SK-N-MC (cell line): ENCODE measurements at regions not wholly inside any gene's neighbourhood (a gene's known extent, or its start where the extent isn't known, plus 50 kb on each side); places are given as distances from the start of the nearest gene placed in this dataset.

Source experiments
- EZH2 ChIP-seq: fragments of 200-600 bp; sonication (generic); IDR thresholded peaks from one replicate; pipeline ENCODE4 v1.6.1; 2017; ENCODE audit warnings: antibody characterized with exemption
- FOXP2 ChIP-seq: optimal IDR thresholded peaks from 2 replicates; pipeline ENCODE3; 2011; ENCODE audit warnings: mild to moderate bottlenecking, moderate library complexity; ENCODE audit not compliant: insufficient read depth; ENCODE audit errors: extremely low read length, control extremely low read depth
- POLR2AphosphoS5 ChIP-seq: IDR thresholded peaks from 2 replicates; pipeline ENCODE4 v1.6.1; 2012; ENCODE audit warnings: mild to moderate bottlenecking, low read depth, low read length, borderline replicate concordance

DNA sequence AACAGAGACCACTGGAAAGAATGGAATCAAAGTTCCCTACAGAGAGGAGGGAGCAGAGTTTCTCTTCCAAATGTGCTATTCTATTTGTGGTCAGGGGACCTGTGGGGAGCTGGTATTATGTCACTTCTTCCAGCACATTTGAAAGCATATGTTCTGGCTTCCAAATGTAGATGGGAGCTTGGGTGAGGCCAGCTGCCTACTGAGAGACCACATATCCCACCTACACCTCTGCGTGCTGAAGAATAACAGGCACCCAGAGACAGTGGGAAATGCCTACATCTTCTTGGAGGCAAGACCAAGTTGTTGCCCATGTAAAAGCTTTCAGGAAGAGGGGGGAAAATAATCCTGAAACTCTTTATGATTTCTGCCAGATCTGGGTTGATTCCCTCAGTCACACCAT is 286.8 kb upstream of the UMPS start:
- no peak for TF ChIP-seq EZH2
- TF ChIP-seq POLR2AphosphoS5: no peak
- TF ChIP-seq FOXP2: no peak
